ENCODE measurements at regions not wholly inside any gene's neighbourhood (a gene's known extent, or its start where the extent isn't known, plus 50 kb on each side); places are given as distances from the start of the nearest gene placed in this dataset.

GRCh38 chr18:68440433-68440832 lies 274.5 kb downstream of the TMX3 start:
- intact Hi-C loops (cut with DNase I), result no loop called here
- no peak for ATAC-seq
- DNase-seq (ENCODE audit: missing footprints), result no peak

GRCh38 chr18:68439642-68440041 lies 275.3 kb downstream of the TMX3 start:
- no peak for DNase-seq (ENCODE audit: missing footprints)
- intact Hi-C loops (cut with DNase I), result no loop called here
- peak; percentile 62 for ATAC-seq

GRCh38 chr18:68438983-68439382 lies 275.9 kb downstream of the TMX3 start:
- ATAC-seq (peak; percentile 65), DNase-seq (ENCODE audit: missing footprints) (no peak)
- intact Hi-C loops (cut with DNase I), result no loop called here

- ATAC-seq (no peak), DNase-seq (ENCODE audit: missing footprints) (no peak)
- intact Hi-C loops (cut with DNase I), result no loop called here
These were observed 276.4 kb downstream of the TMX3 start for GRCh38 chr18:68438536-68438935.

GRCh38 chr18:68436485-68436884 lies 278.4 kb downstream of the TMX3 start:
- intact Hi-C loops (cut with DNase I), result no loop called here

GRCh38 chr18:68435581-68435980 lies 279.3 kb downstream of the TMX3 start:
- intact Hi-C loops (cut with DNase I), result no loop called here
- no peak for ATAC-seq
- no peak for DNase-seq (ENCODE audit: missing footprints)

More at GRCh38 chr18:68436485-68436884, 278.4 kb downstream of the TMX3 start:
- ATAC-seq (no peak), DNase-seq (ENCODE audit: missing footprints) (no peak)

- ATAC-seq (no peak), DNase-seq (ENCODE audit: missing footprints) (no peak)
- intact Hi-C loops (cut with DNase I), result no loop called here
These were observed 283.0 kb downstream of the TMX3 start for GRCh38 chr18:68431922-68432198.

- DNase-seq (ENCODE audit: missing footprints) (no peak), ATAC-seq (no peak)
- intact Hi-C loops (cut with DNase I), result no loop called here
These were observed 283.6 kb downstream of the TMX3 start for GRCh38 chr18:68431111-68431921.

GRCh38 chr18:68429841-68430240 lies 285.1 kb downstream of the TMX3 start:
- no peak for DNase-seq (ENCODE audit: missing footprints)
- no peak for ATAC-seq
- intact Hi-C loops (cut with DNase I), result no loop called here

- intact Hi-C loops (cut with DNase I), result no loop called here
- no peak for DNase-seq (ENCODE audit: missing footprints)
- ATAC-seq, result no peak
These were observed 285.8 kb downstream of the TMX3 start for GRCh38 chr18:68429111-68429510.

- intact Hi-C loops (cut with DNase I), result no loop called here
- DNase-seq (ENCODE audit: missing footprints), result no peak
- ATAC-seq, result no peak
These were observed 286.2 kb downstream of the TMX3 start for GRCh38 chr18:68428661-68429060.

GRCh38 chr18:68427951-68428401 lies 286.9 kb downstream of the TMX3 start:
- DNase-seq (ENCODE audit: missing footprints), result no peak
- no peak for ATAC-seq
- intact Hi-C loops (cut with DNase I), result no loop called here

- no peak for ATAC-seq
- DNase-seq (ENCODE audit: missing footprints), result no peak
- intact Hi-C loops (cut with DNase I), result no loop called here
These were observed 288.1 kb downstream of the TMX3 start for GRCh38 chr18:68426731-68427315.

- DNase-seq (ENCODE audit: missing footprints) (no peak), ATAC-seq (no peak)
- intact Hi-C loops (cut with DNase I), result no loop called here
These were observed 296.0 kb downstream of the TMX3 start for GRCh38 chr18:68418881-68419280.

GRCh38 chr18:68418226-68418868 lies 296.6 kb downstream of the TMX3 start:
- intact Hi-C loops (cut with DNase I), result no loop called here
- ATAC-seq (no peak), DNase-seq (ENCODE audit: missing footprints) (no peak)

- ATAC-seq, result no peak
- DNase-seq (ENCODE audit: missing footprints), result no peak
- intact Hi-C loops (cut with DNase I), result no loop called here
These were observed 297.1 kb downstream of the TMX3 start for GRCh38 chr18:68417826-68418225.

GRCh38 chr18:68417166-68417799 lies 297.6 kb downstream of the TMX3 start:
- intact Hi-C loops (cut with DNase I), result no loop called here
- DNase-seq (ENCODE audit: missing footprints), result no peak
- ATAC-seq, result no peak

GRCh38 chr18:68414407-68414806 lies 300.5 kb downstream of the TMX3 start:
- no peak for ATAC-seq
- intact Hi-C loops (cut with DNase I), result no loop called here
- no peak for DNase-seq (ENCODE audit: missing footprints)

GRCh38 chr18:68409576-68409975 lies 305.3 kb downstream of the TMX3 start:
- ATAC-seq, result no peak
- intact Hi-C loops (cut with DNase I), result no loop called here
- no peak for DNase-seq (ENCODE audit: missing footprints)

GRCh38 chr18:68406761-68407160 lies 308.1 kb downstream of the TMX3 start:
- intact Hi-C loops (cut with DNase I), result no loop called here
- no peak for ATAC-seq

More at GRCh38 chr18:68406761-68407160, 308.1 kb downstream of the TMX3 start:
- DNase-seq (ENCODE audit: missing footprints), result no peak
